Testis (tissue), 2 donors: ENCODE measurements at regions not wholly inside any gene's neighbourhood (a gene's known extent, or its start where the extent isn't known, plus 50 kb on each side); places are given as distances from the start of the nearest gene placed in this dataset.

Experiments used
- POLR2A ChIP-seq: fragments of 450-650 bp; IDR thresholded peaks from one replicate; pipeline ENCODE4 v1.6.1; 2017; ENCODE audit warnings: antibody characterized with exemption, mild to moderate bottlenecking, moderate library complexity
- TF ChIP-seq, protein P1 (sequence below), 3 experiments: fragments of 450-650 bp in 2 of 3; fragments of 200-600 bp in 1 of 3; sonication (generic) in 1 of 3; IDR thresholded peaks; one replicate each; pipeline ENCODE4 v1.5.1; 2016 to 2019; ENCODE audit warnings: antibody characterized with exemption in 3 of 3, mild to moderate bottlenecking in 2 of 3, moderate library complexity in 1 of 3

DNA sequence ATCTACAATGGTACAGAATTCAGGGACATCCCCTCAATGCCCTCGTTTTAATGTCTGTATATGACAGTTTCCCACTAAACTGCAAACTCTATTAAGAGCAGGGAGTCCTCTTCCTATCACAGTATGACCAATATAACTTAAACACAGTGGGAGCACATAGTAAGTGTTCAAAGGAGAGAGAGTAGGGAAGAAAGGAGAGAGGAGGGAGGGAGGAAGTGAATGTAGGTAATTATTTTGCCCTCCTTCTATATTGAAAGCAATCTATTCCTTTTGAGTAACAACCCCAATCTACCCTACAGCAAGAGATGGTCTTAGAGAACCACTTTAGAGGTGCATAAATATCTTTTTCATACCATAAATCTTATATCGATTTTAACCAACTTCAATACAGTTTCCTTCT is 121.4 kb downstream of the MRPL39 start:
- TF ChIP-seq POLR2A, result no peak
- TF ChIP-seq, protein P1, sequence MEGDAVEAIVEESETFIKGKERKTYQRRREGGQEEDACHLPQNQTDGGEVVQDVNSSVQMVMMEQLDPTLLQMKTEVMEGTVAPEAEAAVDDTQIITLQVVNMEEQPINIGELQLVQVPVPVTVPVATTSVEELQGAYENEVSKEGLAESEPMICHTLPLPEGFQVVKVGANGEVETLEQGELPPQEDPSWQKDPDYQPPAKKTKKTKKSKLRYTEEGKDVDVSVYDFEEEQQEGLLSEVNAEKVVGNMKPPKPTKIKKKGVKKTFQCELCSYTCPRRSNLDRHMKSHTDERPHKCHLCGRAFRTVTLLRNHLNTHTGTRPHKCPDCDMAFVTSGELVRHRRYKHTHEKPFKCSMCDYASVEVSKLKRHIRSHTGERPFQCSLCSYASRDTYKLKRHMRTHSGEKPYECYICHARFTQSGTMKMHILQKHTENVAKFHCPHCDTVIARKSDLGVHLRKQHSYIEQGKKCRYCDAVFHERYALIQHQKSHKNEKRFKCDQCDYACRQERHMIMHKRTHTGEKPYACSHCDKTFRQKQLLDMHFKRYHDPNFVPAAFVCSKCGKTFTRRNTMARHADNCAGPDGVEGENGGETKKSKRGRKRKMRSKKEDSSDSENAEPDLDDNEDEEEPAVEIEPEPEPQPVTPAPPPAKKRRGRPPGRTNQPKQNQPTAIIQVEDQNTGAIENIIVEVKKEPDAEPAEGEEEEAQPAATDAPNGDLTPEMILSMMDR (IDR thresholded peaks at IDR 0.05), result no peak
